ENCODE measurements at regions not wholly inside any gene's neighbourhood (a gene's known extent, or its start where the extent isn't known, plus 50 kb on each side); places are given as distances from the start of the nearest gene placed in this dataset.
"Not testable (repeated sequence)": the region's sequence is repeated elsewhere in the genome, so short reads cannot be mapped to it uniquely, and the experiment has no call there.

GRCh38 chr12:38120438-38120837 lies 196.1 kb upstream of the ALG10B start:
- no peak for DNase-seq (ENCODE audit: low spot score)
- in situ Hi-C loops (cut with MboI; ENCODE audit: low sequenced_read_pairs, unreplicated experiment) = no loop called here
- TF ChIP-seq, protein P1, sequence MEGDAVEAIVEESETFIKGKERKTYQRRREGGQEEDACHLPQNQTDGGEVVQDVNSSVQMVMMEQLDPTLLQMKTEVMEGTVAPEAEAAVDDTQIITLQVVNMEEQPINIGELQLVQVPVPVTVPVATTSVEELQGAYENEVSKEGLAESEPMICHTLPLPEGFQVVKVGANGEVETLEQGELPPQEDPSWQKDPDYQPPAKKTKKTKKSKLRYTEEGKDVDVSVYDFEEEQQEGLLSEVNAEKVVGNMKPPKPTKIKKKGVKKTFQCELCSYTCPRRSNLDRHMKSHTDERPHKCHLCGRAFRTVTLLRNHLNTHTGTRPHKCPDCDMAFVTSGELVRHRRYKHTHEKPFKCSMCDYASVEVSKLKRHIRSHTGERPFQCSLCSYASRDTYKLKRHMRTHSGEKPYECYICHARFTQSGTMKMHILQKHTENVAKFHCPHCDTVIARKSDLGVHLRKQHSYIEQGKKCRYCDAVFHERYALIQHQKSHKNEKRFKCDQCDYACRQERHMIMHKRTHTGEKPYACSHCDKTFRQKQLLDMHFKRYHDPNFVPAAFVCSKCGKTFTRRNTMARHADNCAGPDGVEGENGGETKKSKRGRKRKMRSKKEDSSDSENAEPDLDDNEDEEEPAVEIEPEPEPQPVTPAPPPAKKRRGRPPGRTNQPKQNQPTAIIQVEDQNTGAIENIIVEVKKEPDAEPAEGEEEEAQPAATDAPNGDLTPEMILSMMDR (IDR thresholded peaks at IDR 0.05; ENCODE audit: borderline replicate concordance, control extremely low read depth, extremely low read depth, insufficient read depth, missing control alignments) = no peak

GRCh38 chr12:38123028-38123427 lies 193.5 kb upstream of the ALG10B start:
- in situ Hi-C loops (cut with MboI; ENCODE audit: low sequenced_read_pairs, unreplicated experiment) = not testable (repeated sequence)

DNA sequence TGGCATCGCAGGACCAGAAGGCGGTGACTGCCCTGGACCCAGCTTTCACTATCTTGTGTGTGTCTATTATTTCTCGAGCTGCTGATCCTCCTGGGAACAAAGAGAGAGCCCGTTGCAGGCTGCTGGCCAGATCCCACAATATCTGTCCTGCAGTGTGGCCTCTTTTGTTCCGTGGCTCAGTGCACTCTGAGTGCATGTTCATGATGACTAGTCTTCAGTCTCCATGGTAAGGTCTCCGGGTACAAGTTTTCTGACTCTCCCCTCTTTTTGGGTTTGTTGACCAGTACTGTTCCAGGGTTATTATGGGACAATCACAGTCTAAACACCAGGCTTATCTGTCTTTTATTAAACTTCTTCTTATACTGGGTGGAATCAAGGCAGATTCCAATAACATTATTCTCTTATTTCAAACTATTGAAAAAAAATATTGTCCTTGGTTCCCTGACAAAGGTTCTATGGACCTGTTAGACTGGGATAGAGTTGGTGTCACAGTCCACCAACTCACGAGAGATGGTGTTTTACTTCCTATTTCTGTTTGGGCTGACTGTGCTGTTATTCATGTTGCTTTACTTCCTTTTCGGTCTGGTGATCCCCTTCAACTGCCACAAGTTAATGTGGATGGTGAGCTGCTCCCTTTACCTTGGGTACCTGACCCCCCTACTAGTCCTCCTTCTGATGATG lies 192.9 kb upstream of the ALG10B start:
- in situ Hi-C loops (cut with MboI; ENCODE audit: low sequenced_read_pairs, unreplicated experiment) = no loop called here

More at GRCh38 chr12:38123028-38123427, 193.5 kb upstream of the ALG10B start:
- DNase-seq (ENCODE audit: low spot score) = not testable (repeated sequence)

DNA sequence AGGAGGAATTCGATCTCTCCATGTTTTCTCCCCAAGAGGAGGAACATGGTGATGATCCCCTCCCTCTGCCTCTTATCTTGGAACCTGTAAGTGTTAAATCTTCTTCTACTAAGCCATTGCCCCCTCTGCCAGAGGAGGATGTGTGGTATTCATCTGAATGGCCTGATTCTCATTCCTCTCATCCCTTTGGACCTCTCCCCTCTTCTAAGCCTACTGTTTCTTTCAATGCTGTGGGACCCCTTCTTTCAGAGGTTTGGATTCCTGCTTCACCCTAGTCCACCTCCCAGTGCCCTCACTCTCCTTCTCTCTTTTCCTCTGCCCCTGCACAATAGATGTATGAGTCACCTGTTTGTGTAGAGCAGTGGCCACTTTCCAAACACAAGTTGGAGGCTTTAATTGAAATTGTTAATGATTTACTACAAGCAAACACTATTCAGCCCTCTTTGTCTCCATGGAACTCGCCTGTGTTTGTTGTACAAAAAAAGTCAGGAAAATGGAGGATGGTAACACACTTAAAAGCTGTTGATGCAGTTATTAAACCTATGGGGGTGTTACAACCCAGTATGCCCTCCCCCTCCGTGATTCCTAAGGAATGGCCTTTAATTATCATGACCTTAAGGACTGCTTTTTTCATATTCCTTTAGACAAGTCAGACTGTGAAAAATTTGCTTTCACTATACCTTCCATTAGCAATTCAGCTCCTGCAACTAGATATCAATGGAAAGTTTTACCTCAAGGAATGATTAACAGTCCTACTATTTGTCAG lies 192.1 kb upstream of the ALG10B start:
- DNase-seq (ENCODE audit: low spot score) = no peak
- in situ Hi-C loops (cut with MboI; ENCODE audit: low sequenced_read_pairs, unreplicated experiment) = loop anchor here (25.0 kb wide), 3 partner anchors 188 to 1138 kb away; partner anchors contain the start of gene ALG10B
- TF ChIP-seq, protein P1 (IDR thresholded peaks at IDR 0.05; ENCODE audit: borderline replicate concordance, control extremely low read depth, extremely low read depth, insufficient read depth, missing control alignments) = no peak

More for the DNA sequence above, 192.9 kb upstream of the ALG10B start:
- TF ChIP-seq, protein P1 (IDR thresholded peaks at IDR 0.05; ENCODE audit: borderline replicate concordance, control extremely low read depth, extremely low read depth, insufficient read depth, missing control alignments) = no peak
- DNase-seq (ENCODE audit: low spot score) = no peak

GRCh38 chr12:38132139-38132538 lies 184.4 kb upstream of the ALG10B start:
- DNase-seq (ENCODE audit: low spot score) = no peak
- TF ChIP-seq, protein P1 (IDR thresholded peaks at IDR 0.05; ENCODE audit: borderline replicate concordance, control extremely low read depth, extremely low read depth, insufficient read depth, missing control alignments) = no peak
- in situ Hi-C loops (cut with MboI; ENCODE audit: low sequenced_read_pairs, unreplicated experiment) = loop anchor here (25.0 kb wide), 3 partner anchors 180 to 1130 kb away; partner anchors contain the start of gene ALG10B

GRCh38 chr12:38137287-38137686 lies 179.3 kb upstream of the ALG10B start:
- no peak for DNase-seq (ENCODE audit: low spot score)
- TF ChIP-seq, protein P1 (IDR thresholded peaks at IDR 0.05; ENCODE audit: borderline replicate concordance, control extremely low read depth, extremely low read depth, insufficient read depth, missing control alignments) = no peak
- in situ Hi-C loops (cut with MboI; ENCODE audit: low sequenced_read_pairs, unreplicated experiment) = loop anchor here (25.0 kb wide), 3 partner anchors 175 to 1125 kb away; partner anchors contain the start of gene ALG10B

DNA sequence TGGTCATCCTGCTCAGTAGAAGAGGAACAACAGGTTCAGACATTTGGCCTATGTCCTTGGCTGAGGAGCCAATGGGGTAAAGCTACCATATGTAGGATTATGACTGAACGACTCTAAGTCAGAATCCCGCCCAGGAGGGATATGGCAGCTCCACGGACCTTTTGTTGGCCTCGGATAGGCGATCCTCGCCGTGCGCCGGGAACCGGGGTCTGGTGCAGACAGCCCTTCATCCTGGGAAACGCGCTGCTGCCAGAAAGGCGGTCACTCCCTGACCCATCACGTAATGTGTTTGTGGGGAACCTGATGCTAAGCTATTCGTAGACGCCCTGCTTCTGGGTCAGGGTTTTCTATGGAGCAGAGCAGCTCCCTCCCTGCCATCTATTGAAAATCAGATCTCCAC lies 178.9 kb upstream of the ALG10B start:
- DNase-seq (ENCODE audit: low spot score) = no peak
- in situ Hi-C loops (cut with MboI; ENCODE audit: low sequenced_read_pairs, unreplicated experiment) = loop anchor here (25.0 kb wide), 3 partner anchors 175 to 1125 kb away; partner anchors contain the start of gene ALG10B
- TF ChIP-seq, protein P1 (IDR thresholded peaks at IDR 0.05; ENCODE audit: borderline replicate concordance, control extremely low read depth, extremely low read depth, insufficient read depth, missing control alignments) = no peak

Data from GM13976 (cell line).